Liver (tissue), 8 donors: ENCODE measurements at regions not wholly inside any gene's neighbourhood (a gene's known extent, or its start where the extent isn't known, plus 50 kb on each side); places are given as distances from the start of the nearest gene placed in this dataset.

Experiments
- DNase-seq: peaks from one replicate; pipeline ENCODE4 v3.0.0-alpha.2; 2017; ENCODE audit warnings: low spot score
- H3K27ac ChIP-seq, 2 donors: one replicate each; pipeline ENCODE4 v1.7.0; 2013; ENCODE audit warnings: inconsistent platforms in 2 of 2, low read length in 2 of 2, control low read depth in 1 of 2, low read depth in 1 of 2, mild to moderate bottlenecking in 1 of 2
- H3K27me3 ChIP-seq, 4 donors: one replicate each; pipeline versions ENCODE4 v1.6.1 to v1.7.0; 2013; ENCODE audit warnings: low read length in 3 of 4, inconsistent platforms in 1 of 4, mild to moderate bottlenecking in 1 of 4, moderate library complexity in 1 of 4; ENCODE audit not compliant: control insufficient read depth in 4 of 4, insufficient read depth in 4 of 4
- H3K36me3 ChIP-seq, 4 donors: one replicate each; pipeline versions ENCODE4 v1.6.1 to v1.7.0; 2013; ENCODE audit warnings: low read length in 3 of 4, mild to moderate bottlenecking in 3 of 4, low read depth in 1 of 4, moderate library complexity in 1 of 4; ENCODE audit not compliant: control insufficient read depth in 4 of 4, insufficient read depth in 3 of 4
- H3K4me1 ChIP-seq, 4 donors: one replicate each; pipeline versions ENCODE4 v1.6.1 to v1.7.0; 2013; ENCODE audit warnings: low read length in 3 of 4, mild to moderate bottlenecking in 3 of 4, moderate library complexity in 1 of 4; ENCODE audit not compliant: control insufficient read depth in 4 of 4, insufficient read depth in 4 of 4
- H3K4me3 ChIP-seq, 3 donors: one replicate each; pipeline versions ENCODE4 v1.6.1 to v1.7.0; 2013; ENCODE audit warnings: low read length in 3 of 3, control low read depth in 1 of 3, low read depth in 1 of 3, mild to moderate bottlenecking in 1 of 3
- H3K9ac ChIP-seq, 2 donors: one replicate each; pipeline ENCODE4 v1.7.0; 2013; ENCODE audit warnings: low read length in 2 of 2, mild to moderate bottlenecking in 2 of 2, moderate library complexity in 2 of 2, control low read depth in 1 of 2, low read depth in 1 of 2
- H3K9me3 ChIP-seq, 4 donors: one replicate each; pipeline versions ENCODE4 v1.6.1 to v1.7.0; 2013; ENCODE audit warnings: low read length in 3 of 4; ENCODE audit not compliant: control insufficient read depth in 4 of 4
- EGR1 ChIP-seq, 2 donors: IDR thresholded peaks; 2 replicates each; pipeline ENCODE4 v1.6.1; 2016 to 2018; ENCODE audit warnings: antibody characterized with exemption in 2 of 2, low read depth in 2 of 2
- FOXA1 ChIP-seq: IDR thresholded peaks from 2 replicates; pipeline ENCODE4 v1.6.1; 2016; ENCODE audit warnings: antibody characterized with exemption
- FOXA2 ChIP-seq: IDR thresholded peaks from 2 replicates; pipeline ENCODE4 v1.6.1; 2016; ENCODE audit warnings: antibody characterized with exemption
- GABPA ChIP-seq, 2 donors: IDR thresholded peaks in 1 of 2; conservative IDR thresholded peaks in 1 of 2; 2 replicates each; pipeline ENCODE4 v1.6.1; 2016; ENCODE audit warnings: antibody characterized with exemption in 2 of 2, mild to moderate bottlenecking in 1 of 2, moderate library complexity in 1 of 2
- HNF4A ChIP-seq, 2 donors: conservative IDR thresholded peaks; 2 replicates each; pipeline ENCODE4 v1.6.1; 2016; ENCODE audit warnings: antibody characterized with exemption in 2 of 2, mild to moderate bottlenecking in 2 of 2
- JUND ChIP-seq, 2 donors: IDR thresholded peaks; 2 replicates each; pipeline ENCODE4 v1.6.1; 2016; ENCODE audit warnings: antibody characterized with exemption in 2 of 2
- NR2F2 ChIP-seq: IDR thresholded peaks from 2 replicates; pipeline ENCODE4 v1.6.1; 2016; ENCODE audit warnings: antibody characterized with exemption
- RAD21 ChIP-seq, 2 donors: IDR thresholded peaks; 2 replicates each; pipeline ENCODE4 v1.6.1; 2016; ENCODE audit warnings: antibody characterized with exemption in 2 of 2, mild to moderate bottlenecking in 2 of 2
- RXRA ChIP-seq, 2 donors: IDR thresholded peaks; 2 replicates each; pipeline ENCODE4 v1.6.1; 2017 to 2018; ENCODE audit warnings: antibody characterized with exemption in 2 of 2, mild to moderate bottlenecking in 1 of 2
- SP1 ChIP-seq: IDR thresholded peaks from 2 replicates; pipeline ENCODE4 v1.6.1; 2018; ENCODE audit warnings: antibody characterized with exemption, mild to moderate bottlenecking
- TAF1 ChIP-seq: conservative IDR thresholded peaks from 2 replicates; pipeline ENCODE4 v1.6.1; 2016; ENCODE audit warnings: antibody characterized with exemption, mild to moderate bottlenecking
- YY1 ChIP-seq: IDR thresholded peaks from 2 replicates; pipeline ENCODE4 v1.6.1; 2016; ENCODE audit warnings: antibody characterized with exemption, mild to moderate bottlenecking
- ZBTB33 ChIP-seq: IDR thresholded peaks from 2 replicates; pipeline ENCODE4 v1.6.1; 2016; ENCODE audit warnings: antibody characterized with exemption
- WGBS: extraction: QIAGEN DNeasy Blood & Tissue Kit; methylation state at CpG from one replicate; pipeline ENCODE4 v1.1.7; 2013; 5-methylcytosine and 5-hydroxymethylcytosine counted together
- TF ChIP-seq, protein P1 (sequence below): IDR thresholded peaks from 2 replicates; pipeline ENCODE4 v1.6.1; 2016; ENCODE audit warnings: antibody characterized with exemption
- TF ChIP-seq, protein P2 (sequence below): IDR thresholded peaks from 2 replicates; pipeline ENCODE4 v1.6.1; 2016; ENCODE audit warnings: antibody characterized with exemption, mild to moderate bottlenecking
- TF ChIP-seq, protein P3 (sequence below): IDR thresholded peaks from 2 replicates; pipeline ENCODE4 v1.6.1; 2016; ENCODE audit warnings: antibody characterized with exemption
- TF ChIP-seq, protein P4 (sequence below): fragments of 150-350 bp; IDR thresholded peaks from 2 replicates; pipeline ENCODE4 v1.5.1; 2017; ENCODE audit warnings: improper control_type of control experiment, low read depth, low read length; ENCODE audit not compliant: missing input control
- donor health status: healthy.
- donor health status: healthy.
- donor health status: healthy.
- donor health status: healthy.
- donor health status: healthy.

DNA sequence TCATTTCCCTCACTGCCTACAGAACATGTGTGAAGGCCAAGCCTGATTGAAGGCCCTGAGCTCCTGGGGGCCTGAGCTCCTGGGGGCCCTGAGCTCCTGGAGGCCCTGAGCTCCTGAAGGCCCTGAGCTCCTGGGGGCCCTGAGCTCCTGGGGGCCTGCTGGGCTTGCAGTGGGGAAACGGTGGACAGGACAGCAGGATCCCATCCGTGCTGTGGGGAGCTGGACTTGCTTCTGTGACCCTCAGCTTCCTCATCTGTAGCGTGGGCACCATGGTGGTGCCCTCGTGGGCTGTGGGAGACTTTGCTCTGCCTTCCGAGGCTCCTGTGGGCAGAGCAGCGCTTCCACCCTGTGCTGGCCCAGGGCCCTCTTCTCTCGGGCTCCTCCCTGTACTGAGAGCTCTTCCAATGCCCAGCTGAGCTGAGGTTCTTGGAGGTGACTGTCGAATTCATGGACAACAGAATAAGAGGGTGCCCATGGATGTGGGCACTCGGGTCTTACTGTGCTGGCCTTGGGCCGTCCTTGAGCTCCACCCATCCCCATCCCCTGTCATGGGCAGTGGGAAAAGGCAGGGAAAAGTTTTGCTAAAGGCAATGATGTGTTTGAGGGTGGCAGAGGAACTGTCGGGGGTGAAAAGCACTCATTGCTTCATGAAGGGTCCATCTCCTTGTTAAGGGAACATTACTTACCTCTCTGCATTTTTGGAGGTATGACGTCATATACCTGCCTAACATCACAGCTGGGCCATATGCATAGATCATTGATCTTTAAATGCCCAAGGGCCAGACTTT is 786.7 kb downstream of the TBC1D22A start:
- no peak overlapping the region for H3K27ac ChIP-seq
- 67% methylated on average over 12 of the region's 12 CpGs for WGBS
- H3K4me1 ChIP-seq = no peaks in the 10 kb centered on the region
- no peak overlapping the region for H3K4me3 ChIP-seq
- DNase-seq = peak; percentile 26
- H3K9ac ChIP-seq = no peak overlapping the region
- peaks cover 2 to 7% (median 3%) of the 10 kb centered on the region in 4 donors for H3K9me3 ChIP-seq
- H3K27me3 ChIP-seq = peaks cover 0 to 3% (median 1%) of the 10 kb centered on the region in 4 donors
- H3K36me3 ChIP-seq = no peaks in the 10 kb centered on the region
- TF ChIP-seq, protein P1, sequence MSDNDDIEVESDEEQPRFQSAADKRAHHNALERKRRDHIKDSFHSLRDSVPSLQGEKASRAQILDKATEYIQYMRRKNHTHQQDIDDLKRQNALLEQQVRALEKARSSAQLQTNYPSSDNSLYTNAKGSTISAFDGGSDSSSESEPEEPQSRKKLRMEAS = no peak
- TF ChIP-seq YY1 (no peak), JUND (IDR thresholded peaks at IDR 0.05) (no peak), EGR1 (IDR thresholded peaks at IDR 0.05; ENCODE audit: low read depth in 2 of 2) (no peak), HNF4A (conservative IDR thresholded peaks at IDR 0.05) (no peak), SP1 (no peak), FOXA2 (no peak), ZBTB33 (no peak), GABPA (IDR thresholded peaks at IDR 0.05 in 1 of 2, conservative IDR thresholded peaks at IDR 0.05 in 1 of 2) (no peak), FOXA1 (no peak), NR2F2 (no peak), RAD21 (IDR thresholded peaks at IDR 0.05) (no peak), RXRA (IDR thresholded peaks at IDR 0.05) (no peak), TAF1 (no peak)
- TF ChIP-seq, protein P2, sequence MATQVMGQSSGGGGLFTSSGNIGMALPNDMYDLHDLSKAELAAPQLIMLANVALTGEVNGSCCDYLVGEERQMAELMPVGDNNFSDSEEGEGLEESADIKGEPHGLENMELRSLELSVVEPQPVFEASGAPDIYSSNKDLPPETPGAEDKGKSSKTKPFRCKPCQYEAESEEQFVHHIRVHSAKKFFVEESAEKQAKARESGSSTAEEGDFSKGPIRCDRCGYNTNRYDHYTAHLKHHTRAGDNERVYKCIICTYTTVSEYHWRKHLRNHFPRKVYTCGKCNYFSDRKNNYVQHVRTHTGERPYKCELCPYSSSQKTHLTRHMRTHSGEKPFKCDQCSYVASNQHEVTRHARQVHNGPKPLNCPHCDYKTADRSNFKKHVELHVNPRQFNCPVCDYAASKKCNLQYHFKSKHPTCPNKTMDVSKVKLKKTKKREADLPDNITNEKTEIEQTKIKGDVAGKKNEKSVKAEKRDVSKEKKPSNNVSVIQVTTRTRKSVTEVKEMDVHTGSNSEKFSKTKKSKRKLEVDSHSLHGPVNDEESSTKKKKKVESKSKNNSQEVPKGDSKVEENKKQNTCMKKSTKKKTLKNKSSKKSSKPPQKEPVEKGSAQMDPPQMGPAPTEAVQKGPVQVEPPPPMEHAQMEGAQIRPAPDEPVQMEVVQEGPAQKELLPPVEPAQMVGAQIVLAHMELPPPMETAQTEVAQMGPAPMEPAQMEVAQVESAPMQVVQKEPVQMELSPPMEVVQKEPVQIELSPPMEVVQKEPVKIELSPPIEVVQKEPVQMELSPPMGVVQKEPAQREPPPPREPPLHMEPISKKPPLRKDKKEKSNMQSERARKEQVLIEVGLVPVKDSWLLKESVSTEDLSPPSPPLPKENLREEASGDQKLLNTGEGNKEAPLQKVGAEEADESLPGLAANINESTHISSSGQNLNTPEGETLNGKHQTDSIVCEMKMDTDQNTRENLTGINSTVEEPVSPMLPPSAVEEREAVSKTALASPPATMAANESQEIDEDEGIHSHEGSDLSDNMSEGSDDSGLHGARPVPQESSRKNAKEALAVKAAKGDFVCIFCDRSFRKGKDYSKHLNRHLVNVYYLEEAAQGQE = no peak
- TF ChIP-seq, protein P3, sequence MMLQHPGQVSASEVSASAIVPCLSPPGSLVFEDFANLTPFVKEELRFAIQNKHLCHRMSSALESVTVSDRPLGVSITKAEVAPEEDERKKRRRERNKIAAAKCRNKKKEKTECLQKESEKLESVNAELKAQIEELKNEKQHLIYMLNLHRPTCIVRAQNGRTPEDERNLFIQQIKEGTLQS = no peak
- TF ChIP-seq, protein P4, sequence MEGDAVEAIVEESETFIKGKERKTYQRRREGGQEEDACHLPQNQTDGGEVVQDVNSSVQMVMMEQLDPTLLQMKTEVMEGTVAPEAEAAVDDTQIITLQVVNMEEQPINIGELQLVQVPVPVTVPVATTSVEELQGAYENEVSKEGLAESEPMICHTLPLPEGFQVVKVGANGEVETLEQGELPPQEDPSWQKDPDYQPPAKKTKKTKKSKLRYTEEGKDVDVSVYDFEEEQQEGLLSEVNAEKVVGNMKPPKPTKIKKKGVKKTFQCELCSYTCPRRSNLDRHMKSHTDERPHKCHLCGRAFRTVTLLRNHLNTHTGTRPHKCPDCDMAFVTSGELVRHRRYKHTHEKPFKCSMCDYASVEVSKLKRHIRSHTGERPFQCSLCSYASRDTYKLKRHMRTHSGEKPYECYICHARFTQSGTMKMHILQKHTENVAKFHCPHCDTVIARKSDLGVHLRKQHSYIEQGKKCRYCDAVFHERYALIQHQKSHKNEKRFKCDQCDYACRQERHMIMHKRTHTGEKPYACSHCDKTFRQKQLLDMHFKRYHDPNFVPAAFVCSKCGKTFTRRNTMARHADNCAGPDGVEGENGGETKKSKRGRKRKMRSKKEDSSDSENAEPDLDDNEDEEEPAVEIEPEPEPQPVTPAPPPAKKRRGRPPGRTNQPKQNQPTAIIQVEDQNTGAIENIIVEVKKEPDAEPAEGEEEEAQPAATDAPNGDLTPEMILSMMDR = no peak
